ES-I3 (cell line): ENCODE measurements at regions not wholly inside any gene's neighbourhood (a gene's known extent, or its start where the extent isn't known, plus 50 kb on each side); places are given as distances from the start of the nearest gene placed in this dataset.
"Not testable (repeated sequence)": the region's sequence is repeated elsewhere in the genome, so short reads cannot be mapped to it uniquely, and the experiment has no call there.

Source experiments
- H3K36me3 ChIP-seq: 2 replicates; pipeline ENCODE4 v1.6.1; 2013; ENCODE audit warnings: mild to moderate bottlenecking, low read length, control low read depth, moderate library complexity; ENCODE audit not compliant: insufficient read depth
- H3K4me1 ChIP-seq: 2 replicates; pipeline ENCODE4 v1.6.1; 2013; ENCODE audit warnings: mild to moderate bottlenecking, control low read depth, low read length; ENCODE audit not compliant: insufficient read depth
- H3K9ac ChIP-seq: 2 replicates; pipeline ENCODE4 v1.6.1; 2013; ENCODE audit warnings: low read depth, mild to moderate bottlenecking, low read length, moderate library complexity
- H3K9me3 ChIP-seq: 2 replicates; pipeline ENCODE4 v1.6.1; 2013; ENCODE audit warnings: mild to moderate bottlenecking, low read length, moderate library complexity; ENCODE audit not compliant: control insufficient read depth, insufficient read depth

GRCh38 chr1:81192647-81193642 is 607.8 kb upstream of the ADGRL2 start:
- H3K9ac ChIP-seq = no peak overlapping the region
- no peaks in the 10 kb centered on the region for H3K4me1 ChIP-seq
- H3K9me3 ChIP-seq = peaks cover 3% of the 10 kb centered on the region; the same call in 1 of the 2 replicates
- no peaks in the 10 kb centered on the region; the same call in 1 of the 2 replicates for H3K36me3 ChIP-seq

- Histone ChIP-seq H3K9me3 (no peaks in the 10 kb centered on the region; the same call in 1 of the 2 replicates), H3K4me1 (no peaks in the 10 kb centered on the region), H3K36me3 (no peaks in the 10 kb centered on the region; the same call in 1 of the 2 replicates), H3K9ac (no peak overlapping the region)
Observed at GRCh38 chr1:81190003-81190402, 610.7 kb upstream of the ADGRL2 start.

GRCh38 chr1:81187635-81188034 is 613.1 kb upstream of the ADGRL2 start:
- no peaks in the 10 kb centered on the region; the same call in 1 of the 2 replicates for H3K36me3 ChIP-seq
- no peak overlapping the region for H3K9ac ChIP-seq
- H3K4me1 ChIP-seq = no peaks in the 10 kb centered on the region
- no peaks in the 10 kb centered on the region for H3K9me3 ChIP-seq

DNA sequence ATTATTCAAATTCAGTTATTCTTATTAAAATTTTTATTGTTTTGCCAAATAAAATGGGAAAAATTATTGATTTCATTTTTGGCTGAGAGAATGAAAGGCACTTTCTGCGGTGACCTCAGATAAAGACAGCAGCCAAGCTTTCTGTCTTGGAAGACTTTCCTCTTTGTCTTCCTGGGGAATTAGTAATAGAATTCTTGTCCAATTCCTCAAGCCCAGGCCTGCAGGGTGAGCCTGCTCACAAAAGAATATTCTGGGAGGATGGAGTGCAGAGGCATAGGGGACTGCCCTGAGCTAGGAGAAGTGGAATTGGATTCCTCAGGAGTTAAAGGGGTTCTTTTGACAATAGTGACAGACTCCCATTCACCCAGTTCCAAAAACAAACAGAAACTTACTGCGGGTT is 614.5 kb upstream of the ADGRL2 start:
- Histone ChIP-seq H3K4me1 (no peaks in the 10 kb centered on the region), H3K36me3 (peaks cover 3% of the 10 kb centered on the region; the same call in 1 of the 2 replicates), H3K9me3 (peaks cover 2% of the 10 kb centered on the region; the same call in 1 of the 2 replicates), H3K9ac (no peak overlapping the region)

- Histone ChIP-seq H3K9me3 (peaks cover 2% of the 10 kb centered on the region; the same call in 1 of the 2 replicates), H3K9ac (no peak overlapping the region)
Observed at GRCh38 chr1:81183553-81183952, 617.2 kb upstream of the ADGRL2 start.

DNA sequence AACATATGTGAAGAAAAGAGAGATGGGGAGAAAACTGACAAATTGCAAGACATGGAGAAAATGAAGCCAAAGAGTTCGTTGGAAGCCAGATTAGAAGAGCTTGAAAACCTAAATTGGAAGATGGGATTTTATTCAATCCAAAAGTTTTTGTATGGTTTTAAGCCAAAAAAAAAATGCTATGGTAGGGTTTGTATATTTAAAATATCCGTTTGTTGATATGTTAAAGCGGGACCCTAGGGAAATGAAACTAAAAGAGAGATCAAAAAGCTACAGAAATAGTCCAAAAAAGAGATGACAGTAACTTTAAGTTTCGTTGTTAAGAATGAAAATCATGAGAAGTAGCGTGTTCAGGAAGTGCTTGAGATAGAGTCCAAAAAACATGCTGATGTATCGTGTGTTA is 617.7 kb upstream of the ADGRL2 start:
- peaks cover 2% of the 10 kb centered on the region; the same call in 1 of the 2 replicates for H3K9me3 ChIP-seq
- H3K36me3 ChIP-seq = peaks cover 3% of the 10 kb centered on the region; the same call in 1 of the 2 replicates
- no peak overlapping the region for H3K9ac ChIP-seq
- no peaks in the 10 kb centered on the region for H3K4me1 ChIP-seq

More at GRCh38 chr1:81183553-81183952, 617.2 kb upstream of the ADGRL2 start:
- no peaks in the 10 kb centered on the region for H3K4me1 ChIP-seq
- H3K36me3 ChIP-seq = peaks cover 3% of the 10 kb centered on the region; the same call in 1 of the 2 replicates

DNA sequence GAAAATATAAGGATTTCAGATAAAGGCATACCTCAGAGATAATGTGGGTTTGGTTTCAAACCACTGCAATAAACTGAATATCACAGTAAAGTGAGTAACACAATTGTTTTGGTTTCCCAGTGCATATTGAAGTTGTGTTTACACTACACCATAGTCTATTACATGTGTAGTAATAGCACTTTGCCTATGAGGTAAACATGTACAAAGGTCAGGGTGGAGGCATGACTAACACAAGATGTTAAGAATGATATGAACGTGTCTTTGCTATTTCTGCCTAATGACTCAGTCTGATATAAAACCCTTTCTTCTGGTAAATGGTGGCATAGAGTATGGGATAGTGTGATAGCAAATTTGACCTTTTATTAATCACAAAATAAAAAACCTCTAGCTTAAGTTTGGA is 621.5 kb upstream of the ADGRL2 start:
- Histone ChIP-seq H3K9ac (no peak overlapping the region), H3K4me1 (no peaks in the 10 kb centered on the region), H3K36me3 (peaks cover 7% of the 10 kb centered on the region; the same call in 1 of the 2 replicates), H3K9me3 (peaks cover 2% of the 10 kb centered on the region; the same call in 1 of the 2 replicates)

GRCh38 chr1:81178431-81179093 is 622.2 kb upstream of the ADGRL2 start:
- H3K4me1 ChIP-seq, H3K9ac ChIP-seq, H3K36me3 ChIP-seq, H3K9me3 ChIP-seq: not testable (repeated sequence)

DNA sequence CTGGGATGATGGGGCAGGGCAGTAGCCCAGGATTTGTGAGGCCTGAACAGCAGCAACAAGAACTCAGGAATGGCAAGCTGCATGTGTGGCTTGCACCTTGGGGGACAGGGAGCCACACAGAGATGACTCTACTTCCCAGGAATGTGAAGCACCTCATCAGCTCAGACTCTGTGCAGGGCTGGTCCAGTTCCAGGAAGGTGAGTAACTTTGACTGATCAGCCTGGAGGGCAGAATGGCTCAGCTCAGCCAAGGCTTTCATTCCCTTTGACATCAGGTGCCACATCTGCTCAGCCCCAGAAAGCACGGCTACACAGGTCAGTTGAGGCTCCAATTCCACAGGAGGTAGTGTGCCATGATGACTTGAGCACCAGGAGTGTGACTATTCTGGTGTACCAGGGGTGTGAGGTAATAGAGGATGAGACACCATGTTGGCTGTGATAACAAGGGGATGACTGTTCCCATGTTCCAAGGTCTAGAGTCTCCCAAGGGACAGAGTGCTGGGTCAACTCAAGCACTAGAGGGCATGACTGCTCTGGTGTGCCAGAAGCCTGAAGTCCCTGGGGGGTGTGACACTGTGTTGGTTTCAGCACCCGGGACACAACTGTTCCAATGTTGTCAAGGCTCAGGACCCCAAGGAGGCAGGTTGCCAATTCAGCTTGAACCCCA is 625.8 kb upstream of the ADGRL2 start:
- Histone ChIP-seq H3K36me3 (peaks cover 4% of the 10 kb centered on the region; the same call in 1 of the 2 replicates), H3K4me1 (no peaks in the 10 kb centered on the region), H3K9ac (no peak overlapping the region), H3K9me3 (peaks cover 10% of the 10 kb centered on the region)

DNA sequence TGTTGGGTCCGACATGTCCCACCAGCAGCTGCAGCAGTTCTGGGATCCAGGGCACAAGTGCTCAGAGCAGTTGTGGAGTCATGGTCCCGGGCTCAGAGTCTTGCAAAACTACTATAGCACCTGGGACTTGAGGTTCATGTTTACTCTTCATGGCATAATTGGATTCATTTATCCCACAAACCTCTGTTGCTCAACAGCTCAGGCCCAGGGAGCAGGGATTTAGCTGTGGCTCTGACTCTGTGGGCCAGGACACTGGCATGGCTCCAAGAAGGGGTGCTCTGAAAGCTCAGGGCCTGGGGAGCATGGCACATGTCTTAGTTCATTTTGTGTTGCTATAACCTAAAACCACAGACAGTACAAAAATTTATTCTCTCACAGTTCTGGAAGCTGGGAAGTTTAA is 626.7 kb upstream of the ADGRL2 start:
- Histone ChIP-seq H3K36me3 (peaks cover 4% of the 10 kb centered on the region; the same call in 1 of the 2 replicates), H3K4me1 (no peaks in the 10 kb centered on the region)

DNA sequence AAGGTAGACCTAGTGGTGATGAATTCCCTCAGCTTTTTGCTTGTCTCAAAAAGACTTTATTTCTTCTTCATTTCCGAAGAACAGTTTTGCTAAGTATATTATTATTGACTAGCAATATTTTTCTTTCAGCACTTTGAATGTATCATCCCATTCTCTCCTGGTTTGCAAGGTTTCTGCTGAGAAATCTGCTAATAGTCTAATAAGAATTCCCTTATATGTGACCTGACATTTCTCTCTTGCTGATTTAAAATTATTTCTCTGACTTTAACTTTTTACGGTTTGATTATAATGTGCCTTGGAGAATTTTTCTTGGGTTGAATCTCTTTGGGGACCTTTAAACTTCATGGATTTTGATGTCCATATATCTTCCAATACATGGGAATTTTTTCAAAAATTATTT is 628.3 kb upstream of the ADGRL2 start:
- H3K9ac ChIP-seq = no peak overlapping the region
- H3K36me3 ChIP-seq = peaks cover 4% of the 10 kb centered on the region; the same call in 1 of the 2 replicates
- peaks cover 14% of the 10 kb centered on the region for H3K9me3 ChIP-seq
- H3K4me1 ChIP-seq = no peaks in the 10 kb centered on the region

More for the DNA sequence above, 626.7 kb upstream of the ADGRL2 start:
- peaks cover 14% of the 10 kb centered on the region for H3K9me3 ChIP-seq
- H3K9ac ChIP-seq = no peak overlapping the region

- Histone ChIP-seq H3K9ac (no peak overlapping the region), H3K36me3 (peaks cover 2% of the 10 kb centered on the region; the same call in 1 of the 2 replicates), H3K9me3 (peaks cover 14% of the 10 kb centered on the region), H3K4me1 (no peaks in the 10 kb centered on the region)
Observed at GRCh38 chr1:81170721-81171120, 630.0 kb upstream of the ADGRL2 start.

DNA sequence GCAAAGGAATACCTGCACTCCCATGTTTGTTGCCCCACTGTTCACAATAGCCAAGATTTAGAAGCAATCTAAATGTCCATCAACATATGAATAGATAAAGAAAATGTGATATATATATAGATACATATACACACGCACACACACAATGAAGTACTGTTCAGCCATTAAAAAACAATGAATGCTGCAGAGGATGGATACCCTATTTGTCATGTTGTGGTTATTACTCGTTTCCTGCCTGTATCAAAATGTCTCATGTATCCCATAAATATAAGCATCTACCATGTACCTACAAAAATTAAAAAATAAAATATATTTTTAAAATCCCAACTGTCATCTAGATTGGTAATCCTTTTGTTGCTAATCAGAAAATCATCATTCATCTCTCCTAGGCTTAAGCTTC is 634.8 kb upstream of the ADGRL2 start:
- H3K9me3 ChIP-seq = peaks cover 4% of the 10 kb centered on the region; the same call in 1 of the 2 replicates
- H3K4me1 ChIP-seq = no peaks in the 10 kb centered on the region
- no peaks in the 10 kb centered on the region for H3K36me3 ChIP-seq
- no peak overlapping the region for H3K9ac ChIP-seq

DNA sequence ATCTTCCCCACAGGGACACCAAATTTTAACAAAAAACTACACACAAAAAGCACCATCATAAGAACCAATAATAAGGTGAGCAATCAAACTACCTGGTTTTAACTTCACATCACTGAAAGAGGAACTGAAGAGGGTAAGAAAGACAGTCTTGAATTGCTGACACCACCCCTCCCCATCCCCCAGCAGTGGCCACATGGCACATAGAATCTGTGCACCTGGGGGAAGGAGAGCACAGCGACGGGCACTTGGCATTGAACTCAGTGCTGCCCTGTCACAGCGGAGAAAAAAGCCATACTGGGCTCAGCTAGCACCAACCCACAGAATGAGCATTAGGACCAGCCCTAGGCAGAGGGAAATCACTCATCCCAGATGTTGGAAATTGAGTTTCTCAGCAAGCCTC is 640.0 kb upstream of the ADGRL2 start:
- no peak overlapping the region for H3K9ac ChIP-seq
- H3K36me3 ChIP-seq = no peaks in the 10 kb centered on the region
- no peaks in the 10 kb centered on the region for H3K9me3 ChIP-seq
- H3K4me1 ChIP-seq = peaks cover 11% of the 10 kb centered on the region
